GM10248 (cell line): ENCODE measurements at regions not wholly inside any gene's neighbourhood (a gene's known extent, or its start where the extent isn't known, plus 50 kb on each side); places are given as distances from the start of the nearest gene placed in this dataset.

Experiments used
- CTCF ChIA-PET: fragments of 300-600 bp; sonication (Branson Sonifier 250); formaldehyde crosslinking; extraction: SDS; loops from one replicate; lab custom pipeline; 2021; ENCODE audit warnings: antibody characterized with exemption; lab: Yijun Ruan, JAX
- POLR2A ChIA-PET: fragments of 350-650 bp; sonication (Branson Sonifier 250); formaldehyde crosslinking; extraction: SDS; loops from one replicate; lab custom pipeline; 2020; ENCODE audit warnings: antibody characterized with exemption; lab: Yijun Ruan, JAX
- DNase-seq: peaks from one replicate; pipeline ENCODE4 v3.0.0; 2012; ENCODE audit errors: extremely low spot score
- TF ChIP-seq, protein P1 (sequence below): IDR thresholded peaks from 2 replicates; pipeline ENCODE4 v1.5.1; 2012; ENCODE audit warnings: mild to moderate bottlenecking, low read depth; ENCODE audit errors: extremely low read depth, missing control alignments, control extremely low read depth

DNA sequence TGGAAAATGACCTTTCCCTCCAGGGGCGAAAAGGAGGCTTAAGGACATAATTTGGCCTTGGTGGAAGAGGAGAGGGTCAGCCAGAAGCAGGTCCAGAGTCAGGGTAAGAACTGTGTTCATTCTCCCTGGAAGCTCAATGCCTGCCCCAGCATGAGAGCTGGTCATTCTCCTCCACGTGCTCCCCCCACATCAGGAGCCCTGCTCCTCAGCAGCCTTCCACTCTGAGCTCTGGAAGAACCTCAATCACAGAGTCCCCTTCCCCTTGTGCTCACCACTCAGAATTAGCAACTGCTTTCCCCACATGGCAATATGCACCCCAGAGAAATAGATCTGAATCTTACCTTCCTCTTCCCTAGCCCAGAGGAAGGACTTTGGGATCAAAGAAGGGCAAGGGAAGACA lies 115.4 kb downstream of the TMEM200C start:
- ChIA-PET CTCF (interaction anchor here (1.6 kb wide), 1 partner anchor 12 kb away, joined by 3 read pairs; no protein-coding TSS in a partner anchor), POLR2A (no interaction called here)
- TF ChIP-seq, protein P1, sequence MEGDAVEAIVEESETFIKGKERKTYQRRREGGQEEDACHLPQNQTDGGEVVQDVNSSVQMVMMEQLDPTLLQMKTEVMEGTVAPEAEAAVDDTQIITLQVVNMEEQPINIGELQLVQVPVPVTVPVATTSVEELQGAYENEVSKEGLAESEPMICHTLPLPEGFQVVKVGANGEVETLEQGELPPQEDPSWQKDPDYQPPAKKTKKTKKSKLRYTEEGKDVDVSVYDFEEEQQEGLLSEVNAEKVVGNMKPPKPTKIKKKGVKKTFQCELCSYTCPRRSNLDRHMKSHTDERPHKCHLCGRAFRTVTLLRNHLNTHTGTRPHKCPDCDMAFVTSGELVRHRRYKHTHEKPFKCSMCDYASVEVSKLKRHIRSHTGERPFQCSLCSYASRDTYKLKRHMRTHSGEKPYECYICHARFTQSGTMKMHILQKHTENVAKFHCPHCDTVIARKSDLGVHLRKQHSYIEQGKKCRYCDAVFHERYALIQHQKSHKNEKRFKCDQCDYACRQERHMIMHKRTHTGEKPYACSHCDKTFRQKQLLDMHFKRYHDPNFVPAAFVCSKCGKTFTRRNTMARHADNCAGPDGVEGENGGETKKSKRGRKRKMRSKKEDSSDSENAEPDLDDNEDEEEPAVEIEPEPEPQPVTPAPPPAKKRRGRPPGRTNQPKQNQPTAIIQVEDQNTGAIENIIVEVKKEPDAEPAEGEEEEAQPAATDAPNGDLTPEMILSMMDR, result no peak

DNA sequence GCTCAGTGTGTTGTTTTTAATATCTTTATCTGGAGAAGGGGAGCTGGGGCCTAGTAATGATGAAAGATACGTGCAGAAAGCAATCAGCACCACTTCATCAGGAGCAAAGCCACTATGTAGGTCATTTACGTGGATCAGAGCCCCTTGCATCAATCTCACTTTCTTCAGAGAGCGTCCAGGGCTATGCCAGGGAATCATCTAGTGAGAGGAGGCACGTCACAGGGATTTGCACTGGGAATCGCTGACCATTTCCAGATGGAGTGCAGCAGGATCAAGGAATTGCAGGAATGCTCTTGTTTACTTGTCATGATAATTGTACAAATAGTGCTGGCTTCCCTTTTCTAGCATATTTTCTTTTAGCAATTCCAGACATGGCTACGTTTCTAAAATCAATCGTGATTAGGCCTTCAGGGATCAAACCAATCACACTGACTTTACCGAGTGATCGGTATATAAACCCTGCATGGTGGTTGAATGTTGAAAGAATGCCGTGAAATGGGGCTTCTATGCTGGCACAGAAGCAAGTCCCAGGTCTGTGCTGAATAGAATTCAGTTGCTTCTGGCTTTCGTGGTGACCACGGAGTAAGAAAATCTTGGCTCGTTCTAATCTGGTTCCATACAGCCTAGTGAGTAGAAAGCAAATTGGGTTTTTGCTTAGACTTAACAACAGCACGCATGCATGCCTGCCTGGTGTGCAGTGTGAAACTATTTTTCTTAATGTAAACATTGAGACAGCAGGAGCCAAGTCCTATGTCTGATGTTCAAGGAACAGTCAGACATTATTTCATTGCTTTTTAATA lies 122.8 kb downstream of the TMEM200C start:
- TF ChIP-seq, protein P1, result no peak
- CTCF ChIA-PET, result no interaction called here
- no peak for DNase-seq
- POLR2A ChIA-PET, result no interaction called here

More for the DNA sequence above, 115.4 kb downstream of the TMEM200C start:
- no peak for DNase-seq

DNA sequence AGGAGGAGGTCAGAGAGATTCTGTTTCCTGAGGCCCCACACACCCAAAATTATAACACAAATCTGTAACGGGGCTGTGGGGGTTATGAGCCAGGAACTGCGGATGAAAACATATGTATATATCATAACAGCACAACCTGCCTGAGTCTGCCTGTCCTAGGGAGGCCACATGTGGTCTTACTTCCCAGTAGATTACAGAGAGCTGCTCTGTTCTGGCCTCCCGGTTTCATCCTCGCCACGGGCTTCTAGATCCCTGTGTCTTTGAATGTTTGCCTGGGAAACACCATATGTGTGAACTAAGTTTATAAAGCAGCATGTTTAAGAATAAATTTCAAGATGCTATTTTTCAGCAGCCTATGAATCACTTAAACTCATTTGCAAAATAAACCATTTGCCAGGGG lies 124.0 kb downstream of the TMEM200C start:
- no peak for DNase-seq
- TF ChIP-seq, protein P1, result no peak
- POLR2A ChIA-PET, result no interaction called here
- CTCF ChIA-PET, result no interaction called here

DNA sequence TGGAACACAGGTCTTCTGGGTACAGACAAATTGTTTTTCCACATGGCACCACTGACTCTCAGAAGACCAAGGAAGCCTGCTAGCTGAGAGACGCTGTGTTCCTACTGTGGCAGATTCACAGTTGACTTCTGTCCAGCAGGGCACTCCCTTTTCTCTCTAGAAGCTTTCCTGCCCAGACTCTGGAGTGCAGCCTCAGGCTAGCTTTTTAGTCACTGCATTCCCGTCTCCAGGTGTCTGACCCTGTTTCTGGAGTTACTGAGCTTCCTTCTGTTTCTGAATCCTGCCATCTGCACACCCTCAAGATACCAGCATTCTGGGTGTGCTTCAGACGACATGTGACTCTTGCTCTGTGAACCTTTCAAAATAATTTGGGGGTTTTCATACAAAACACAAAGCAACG lies 125.1 kb downstream of the TMEM200C start:
- no peak for DNase-seq
- TF ChIP-seq, protein P1, result no peak
- CTCF ChIA-PET, result no interaction called here
- POLR2A ChIA-PET, result no interaction called here

DNA sequence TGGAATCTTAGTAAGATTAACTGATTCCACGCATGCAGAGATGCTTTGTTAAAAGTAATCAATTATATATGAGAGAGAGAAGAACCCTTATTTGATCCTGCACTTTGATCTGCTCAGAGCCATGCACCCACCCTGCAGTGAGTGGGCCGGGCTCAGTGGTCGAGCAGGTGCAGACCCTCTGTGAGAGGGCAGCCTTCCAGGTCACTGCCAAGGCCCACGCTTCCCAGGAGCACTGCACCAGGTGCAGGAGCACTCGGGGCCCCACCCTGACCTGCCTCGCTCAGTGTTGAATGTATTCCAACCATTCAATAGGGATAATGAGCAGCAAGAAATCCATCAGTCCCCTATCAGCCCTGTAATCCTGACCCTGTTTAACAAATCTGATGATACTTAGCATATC lies 126.9 kb downstream of the TMEM200C start:
- ChIA-PET POLR2A (no interaction called here), CTCF (interaction anchor here (1.4 to 2.5 kb wide), 2 partner anchors 11 to 12 kb away, joined by 3 to 8 read pairs; no protein-coding TSS in a partner anchor)
- no peak for DNase-seq
- TF ChIP-seq, protein P1, result no peak

DNA sequence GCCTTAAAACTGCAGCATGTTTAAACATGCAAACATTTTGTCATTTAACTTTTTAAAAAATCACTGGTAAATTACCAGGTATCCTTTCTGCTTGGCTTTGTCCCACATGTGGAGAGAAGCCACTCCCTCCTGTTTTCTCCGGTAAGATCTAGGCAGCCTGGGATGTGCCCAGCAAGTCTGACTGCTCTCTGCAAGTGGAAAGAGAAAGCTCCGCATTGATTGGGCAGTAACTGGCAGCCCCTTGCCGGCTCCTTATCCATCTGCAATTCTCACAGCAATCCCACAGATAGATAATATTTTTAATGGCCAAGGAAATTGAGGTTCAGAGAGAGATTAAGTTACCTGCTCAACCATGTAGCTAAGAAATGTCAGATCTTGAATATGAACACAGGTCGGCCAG lies 136.1 kb downstream of the TMEM200C start:
- POLR2A ChIA-PET, result no interaction called here
- no peak for DNase-seq
- CTCF ChIA-PET, result interaction anchor here (1.4 kb wide), 1 partner anchor 8 kb away, joined by 3 read pairs; no protein-coding TSS in a partner anchor
- TF ChIP-seq, protein P1, result no peak
